ENCODE measurements at regions not wholly inside any gene's neighbourhood (a gene's known extent, or its start where the extent isn't known, plus 50 kb on each side); places are given as distances from the start of the nearest gene placed in this dataset.

DNA sequence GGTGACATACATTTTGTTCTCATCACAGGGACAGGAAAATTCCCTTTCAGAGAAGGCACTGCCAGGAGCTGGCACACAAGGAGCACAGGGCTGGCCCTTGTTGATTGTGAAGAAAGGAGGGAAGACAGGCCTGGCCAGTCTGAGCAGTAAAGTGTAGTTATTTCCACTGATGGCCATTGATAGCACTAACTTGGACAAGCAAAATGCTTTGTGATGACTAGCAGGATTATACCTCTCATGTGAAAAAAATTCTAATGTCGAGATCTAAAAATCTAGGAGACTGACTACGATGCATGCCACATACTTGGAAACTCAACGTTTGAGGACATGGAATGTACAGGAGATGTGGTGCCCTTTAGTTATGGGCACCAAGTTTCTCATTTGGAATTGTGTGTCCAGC lies 54.3 kb upstream of the ST8SIA2 start:
- TF ChIP-seq ZFP30 (CRISPR knock-in tag; IDR thresholded peaks at IDR 0.05): no peak
- no peak for TF ChIP-seq OSR1 (CRISPR knock-in tag; IDR thresholded peaks at IDR 0.05)
- no peak for TF ChIP-seq ARNTL (CRISPR knock-in tag; IDR thresholded peaks at IDR 0.05; ENCODE audit: borderline replicate concordance, low read depth)
- no peak for TF ChIP-seq ZC3H10 (CRISPR knock-in tag; IDR thresholded peaks at IDR 0.05)
